GM23338 (cell line): ENCODE measurements at regions not wholly inside any gene's neighbourhood (a gene's known extent, or its start where the extent isn't known, plus 50 kb on each side); places are given as distances from the start of the nearest gene placed in this dataset.

Experiments used
- CREB1 ChIP-seq: fragments of 250-450 bp; sonication (Bioruptor Pico); IDR thresholded peaks from 2 replicates; pipeline ENCODE4 v1.5.0; 2020; ENCODE audit warnings: low read depth, mild to moderate bottlenecking, moderate library complexity
- CTCF ChIP-seq, 2 experiments: fragments of 200-600 bp in 1 of 2; sonication (generic) in 1 of 2; conservative IDR thresholded peaks; 2 replicates each; pipeline versions ENCODE4 v1.5.1 to v1.6.1; 2016 to 2017; ENCODE audit warnings: antibody characterized with exemption in 2 of 2, low read depth in 2 of 2, mild to moderate bottlenecking in 2 of 2, moderate library complexity in 1 of 2

GRCh38 chr6:66361886-66362285, 654.9 kb upstream of the EYS start:
- TF ChIP-seq CTCF (conservative IDR thresholded peaks at IDR 0.05; ENCODE audit: low read depth in 2 of 2) (no peak), CREB1 (CRISPR knock-in tag) (no peak)
